Right lobe of liver (tissue), 4 donors: ENCODE measurements at regions not wholly inside any gene's neighbourhood (a gene's known extent, or its start where the extent isn't known, plus 50 kb on each side); places are given as distances from the start of the nearest gene placed in this dataset.

Experiments
- POLR2A ChIP-seq: fragments of 450-650 bp; IDR thresholded peaks from one replicate; pipeline ENCODE4 v1.6.1; 2017; ENCODE audit warnings: antibody characterized with exemption, mild to moderate bottlenecking
- TF ChIP-seq, protein P1 (sequence below), 4 donors: fragments of 200-600 bp in 3 of 4; fragments of 450-650 bp in 1 of 4; IDR thresholded peaks; one replicate each; pipeline versions ENCODE4 v1.5.1 to v1.8.0; 2016 to 2022; ENCODE audit warnings: antibody characterized with exemption in 4 of 4, mild to moderate bottlenecking in 2 of 4
- donor health status: DM: no; HTN: no; CAD: no.
- donor health status: DM: no; HTN: no; CAD: no.
- donor health status: DM: no; HTN: yes; CAD: no.

DNA sequence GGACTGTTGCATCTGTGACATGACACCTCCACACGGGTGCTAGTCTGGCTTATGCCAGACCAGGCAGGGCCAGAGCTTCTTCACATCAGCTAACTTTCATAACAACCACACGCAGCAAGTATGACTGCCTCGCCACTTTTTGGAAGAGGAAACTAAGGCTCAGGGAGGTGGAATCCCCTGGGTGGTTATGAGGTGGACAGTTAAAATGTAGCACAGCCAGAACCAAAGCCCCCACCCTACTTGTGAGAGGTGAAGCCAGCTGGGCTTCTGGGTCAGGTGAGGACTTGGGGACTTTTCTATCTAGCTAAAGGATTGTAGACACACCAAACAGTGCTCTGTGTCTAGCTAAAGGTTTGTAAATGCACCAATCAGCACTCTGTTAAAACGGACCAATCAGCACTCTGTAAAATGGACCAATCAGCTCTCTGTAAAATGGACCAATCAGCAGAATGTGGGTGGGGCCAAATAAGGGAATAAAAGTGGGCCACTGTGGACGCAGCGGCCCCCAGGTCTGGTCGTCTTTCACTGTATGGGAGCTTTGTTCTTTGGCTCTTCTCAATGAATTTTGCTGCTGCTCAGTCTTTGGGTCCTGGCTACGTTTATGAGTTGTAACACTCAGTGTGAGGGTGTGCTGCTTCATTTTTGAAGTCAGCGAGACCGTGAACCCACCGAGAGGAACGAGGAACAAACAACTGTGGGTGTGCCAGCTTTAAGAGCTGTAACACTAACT, 171.0 kb downstream of the PTPN20 start:
- TF ChIP-seq, protein P1, sequence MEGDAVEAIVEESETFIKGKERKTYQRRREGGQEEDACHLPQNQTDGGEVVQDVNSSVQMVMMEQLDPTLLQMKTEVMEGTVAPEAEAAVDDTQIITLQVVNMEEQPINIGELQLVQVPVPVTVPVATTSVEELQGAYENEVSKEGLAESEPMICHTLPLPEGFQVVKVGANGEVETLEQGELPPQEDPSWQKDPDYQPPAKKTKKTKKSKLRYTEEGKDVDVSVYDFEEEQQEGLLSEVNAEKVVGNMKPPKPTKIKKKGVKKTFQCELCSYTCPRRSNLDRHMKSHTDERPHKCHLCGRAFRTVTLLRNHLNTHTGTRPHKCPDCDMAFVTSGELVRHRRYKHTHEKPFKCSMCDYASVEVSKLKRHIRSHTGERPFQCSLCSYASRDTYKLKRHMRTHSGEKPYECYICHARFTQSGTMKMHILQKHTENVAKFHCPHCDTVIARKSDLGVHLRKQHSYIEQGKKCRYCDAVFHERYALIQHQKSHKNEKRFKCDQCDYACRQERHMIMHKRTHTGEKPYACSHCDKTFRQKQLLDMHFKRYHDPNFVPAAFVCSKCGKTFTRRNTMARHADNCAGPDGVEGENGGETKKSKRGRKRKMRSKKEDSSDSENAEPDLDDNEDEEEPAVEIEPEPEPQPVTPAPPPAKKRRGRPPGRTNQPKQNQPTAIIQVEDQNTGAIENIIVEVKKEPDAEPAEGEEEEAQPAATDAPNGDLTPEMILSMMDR (IDR thresholded peaks at IDR 0.05): no peak
- no peak for TF ChIP-seq POLR2A
